Breast epithelium (tissue), 3 donors: ENCODE measurements at regions not wholly inside any gene's neighbourhood (a gene's known extent, or its start where the extent isn't known, plus 50 kb on each side); places are given as distances from the start of the nearest gene placed in this dataset.

Experiments
- POLR2A ChIP-seq: fragments of 450-650 bp; IDR thresholded peaks from one replicate; pipeline ENCODE4 v1.6.1; 2016; ENCODE audit warnings: antibody characterized with exemption, mild to moderate bottlenecking, moderate library complexity
- POLR2AphosphoS5 ChIP-seq, 3 donors: sonication (generic); formaldehyde crosslinking; IDR thresholded peaks; one replicate each; pipeline ENCODE4 v1.6.1; 2017; ENCODE audit warnings: antibody characterized with exemption in 3 of 3
- TF ChIP-seq, protein P1 (sequence below), 3 donors: fragments of 450-650 bp; IDR thresholded peaks; one replicate each; pipeline ENCODE4 v1.5.1; 2016 to 2017; ENCODE audit warnings: antibody characterized with exemption in 3 of 3, mild to moderate bottlenecking in 3 of 3, moderate library complexity in 3 of 3

- no peak for TF ChIP-seq POLR2A
- TF ChIP-seq, protein P1, sequence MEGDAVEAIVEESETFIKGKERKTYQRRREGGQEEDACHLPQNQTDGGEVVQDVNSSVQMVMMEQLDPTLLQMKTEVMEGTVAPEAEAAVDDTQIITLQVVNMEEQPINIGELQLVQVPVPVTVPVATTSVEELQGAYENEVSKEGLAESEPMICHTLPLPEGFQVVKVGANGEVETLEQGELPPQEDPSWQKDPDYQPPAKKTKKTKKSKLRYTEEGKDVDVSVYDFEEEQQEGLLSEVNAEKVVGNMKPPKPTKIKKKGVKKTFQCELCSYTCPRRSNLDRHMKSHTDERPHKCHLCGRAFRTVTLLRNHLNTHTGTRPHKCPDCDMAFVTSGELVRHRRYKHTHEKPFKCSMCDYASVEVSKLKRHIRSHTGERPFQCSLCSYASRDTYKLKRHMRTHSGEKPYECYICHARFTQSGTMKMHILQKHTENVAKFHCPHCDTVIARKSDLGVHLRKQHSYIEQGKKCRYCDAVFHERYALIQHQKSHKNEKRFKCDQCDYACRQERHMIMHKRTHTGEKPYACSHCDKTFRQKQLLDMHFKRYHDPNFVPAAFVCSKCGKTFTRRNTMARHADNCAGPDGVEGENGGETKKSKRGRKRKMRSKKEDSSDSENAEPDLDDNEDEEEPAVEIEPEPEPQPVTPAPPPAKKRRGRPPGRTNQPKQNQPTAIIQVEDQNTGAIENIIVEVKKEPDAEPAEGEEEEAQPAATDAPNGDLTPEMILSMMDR (IDR thresholded peaks at IDR 0.05): no peak
- no peak for TF ChIP-seq POLR2AphosphoS5 (IDR thresholded peaks at IDR 0.05)
These were observed 68.0 kb upstream of the RMP24 start for GRCh38 chr18:35904389-35905037.
